A673 (cell line): ENCODE measurements at regions not wholly inside any gene's neighbourhood (a gene's known extent, or its start where the extent isn't known, plus 50 kb on each side); places are given as distances from the start of the nearest gene placed in this dataset.

Experiments used
- EZH2 ChIP-seq: fragments of 200-600 bp; sonication (generic); IDR thresholded peaks from 2 replicates; pipeline ENCODE4 v1.6.1; 2017; ENCODE audit warnings: borderline replicate concordance, low read depth, mild to moderate bottlenecking, mixed read lengths, antibody characterized with exemption, low read length; ENCODE audit not compliant: poor library complexity, severe bottlenecking
- TF ChIP-seq, protein P1 (sequence below): fragments of 300-800, 200-600 bp; sonication (generic); conservative IDR thresholded peaks from 2 replicates; pipeline ENCODE4 v1.5.1; 2017; ENCODE audit warnings: low read depth, mild to moderate bottlenecking, antibody characterized with exemption, low read length, moderate library complexity, mixed read lengths

- TF ChIP-seq, protein P1, sequence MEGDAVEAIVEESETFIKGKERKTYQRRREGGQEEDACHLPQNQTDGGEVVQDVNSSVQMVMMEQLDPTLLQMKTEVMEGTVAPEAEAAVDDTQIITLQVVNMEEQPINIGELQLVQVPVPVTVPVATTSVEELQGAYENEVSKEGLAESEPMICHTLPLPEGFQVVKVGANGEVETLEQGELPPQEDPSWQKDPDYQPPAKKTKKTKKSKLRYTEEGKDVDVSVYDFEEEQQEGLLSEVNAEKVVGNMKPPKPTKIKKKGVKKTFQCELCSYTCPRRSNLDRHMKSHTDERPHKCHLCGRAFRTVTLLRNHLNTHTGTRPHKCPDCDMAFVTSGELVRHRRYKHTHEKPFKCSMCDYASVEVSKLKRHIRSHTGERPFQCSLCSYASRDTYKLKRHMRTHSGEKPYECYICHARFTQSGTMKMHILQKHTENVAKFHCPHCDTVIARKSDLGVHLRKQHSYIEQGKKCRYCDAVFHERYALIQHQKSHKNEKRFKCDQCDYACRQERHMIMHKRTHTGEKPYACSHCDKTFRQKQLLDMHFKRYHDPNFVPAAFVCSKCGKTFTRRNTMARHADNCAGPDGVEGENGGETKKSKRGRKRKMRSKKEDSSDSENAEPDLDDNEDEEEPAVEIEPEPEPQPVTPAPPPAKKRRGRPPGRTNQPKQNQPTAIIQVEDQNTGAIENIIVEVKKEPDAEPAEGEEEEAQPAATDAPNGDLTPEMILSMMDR = no peak
- TF ChIP-seq EZH2 = no peak
These were observed 95.6 kb upstream of the TJP1 start for GRCh38 chr15:29917600-29918597.
